ENCODE measurements at regions not wholly inside any gene's neighbourhood (a gene's known extent, or its start where the extent isn't known, plus 50 kb on each side); places are given as distances from the start of the nearest gene placed in this dataset.

DNA sequence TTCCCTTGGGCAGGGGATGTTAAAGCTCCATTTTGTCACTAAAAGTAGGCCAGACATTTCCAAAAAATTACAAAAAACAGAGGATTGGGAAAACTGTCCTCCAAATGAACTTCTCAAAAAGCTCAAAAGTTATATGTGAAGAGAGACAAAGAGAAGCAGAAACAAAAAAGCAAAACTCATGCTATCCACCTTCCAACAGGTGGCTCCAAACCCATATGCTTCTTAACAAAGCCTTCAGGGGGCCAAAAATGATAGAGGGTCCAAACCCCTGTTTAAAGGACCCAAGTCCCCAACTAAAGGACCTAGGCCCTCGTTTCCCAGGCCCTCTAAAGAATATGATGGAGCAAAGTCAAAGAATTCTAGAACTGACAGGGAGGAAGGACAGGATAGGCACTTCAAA lies 146.7 kb downstream of the AASDHPPT start:
- Histone ChIP-seq H3K27ac (no peak overlapping the region), H3K4me3 (no peak overlapping the region), H3K4me1 (ENCODE audit: control insufficient read depth in 1 of 2, low read depth in 2 of 2) (no peaks in the 10 kb centered on the region), H3K27me3 (replicated peaks; ENCODE audit: insufficient read depth) (no peaks in the 10 kb centered on the region), H3K36me3 (no peaks in the 10 kb centered on the region), H3K9me3 (peaks cover 7% of the 10 kb centered on the region)
- no peak for ATAC-seq (ENCODE audit: insufficient number of reproducible peaks, low FRiP score, low read depth)
- TF ChIP-seq, protein P1, sequence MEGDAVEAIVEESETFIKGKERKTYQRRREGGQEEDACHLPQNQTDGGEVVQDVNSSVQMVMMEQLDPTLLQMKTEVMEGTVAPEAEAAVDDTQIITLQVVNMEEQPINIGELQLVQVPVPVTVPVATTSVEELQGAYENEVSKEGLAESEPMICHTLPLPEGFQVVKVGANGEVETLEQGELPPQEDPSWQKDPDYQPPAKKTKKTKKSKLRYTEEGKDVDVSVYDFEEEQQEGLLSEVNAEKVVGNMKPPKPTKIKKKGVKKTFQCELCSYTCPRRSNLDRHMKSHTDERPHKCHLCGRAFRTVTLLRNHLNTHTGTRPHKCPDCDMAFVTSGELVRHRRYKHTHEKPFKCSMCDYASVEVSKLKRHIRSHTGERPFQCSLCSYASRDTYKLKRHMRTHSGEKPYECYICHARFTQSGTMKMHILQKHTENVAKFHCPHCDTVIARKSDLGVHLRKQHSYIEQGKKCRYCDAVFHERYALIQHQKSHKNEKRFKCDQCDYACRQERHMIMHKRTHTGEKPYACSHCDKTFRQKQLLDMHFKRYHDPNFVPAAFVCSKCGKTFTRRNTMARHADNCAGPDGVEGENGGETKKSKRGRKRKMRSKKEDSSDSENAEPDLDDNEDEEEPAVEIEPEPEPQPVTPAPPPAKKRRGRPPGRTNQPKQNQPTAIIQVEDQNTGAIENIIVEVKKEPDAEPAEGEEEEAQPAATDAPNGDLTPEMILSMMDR (IDR thresholded peaks at IDR 0.05): no peak
- DNase-seq (ENCODE audit: low spot score): no peak

DNA sequence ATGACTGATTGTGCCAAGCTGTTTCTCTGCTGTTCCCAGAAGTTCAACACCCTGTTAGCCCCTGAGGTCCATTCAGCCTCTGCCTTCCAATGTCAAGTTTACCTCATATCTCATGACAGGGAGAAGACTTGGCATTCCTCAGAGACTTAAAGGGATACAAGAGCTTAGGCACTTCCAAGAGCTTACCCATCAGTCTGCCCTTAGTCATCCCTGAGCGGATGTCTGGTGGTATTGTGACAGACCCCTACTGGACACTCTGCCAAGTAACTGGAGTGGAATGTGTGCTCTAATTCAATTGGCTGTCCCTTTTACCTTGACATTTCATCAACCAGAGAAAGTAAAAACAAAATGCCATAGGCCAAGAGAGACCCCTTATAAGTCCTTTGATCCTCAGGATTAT lies 151.5 kb downstream of the AASDHPPT start:
- Histone ChIP-seq H3K27ac (no peak overlapping the region), H3K36me3 (no peaks in the 10 kb centered on the region), H3K9me3 (no peaks in the 10 kb centered on the region), H3K27me3 (replicated peaks; ENCODE audit: insufficient read depth) (no peaks in the 10 kb centered on the region), H3K4me3 (no peak overlapping the region), H3K4me1 (ENCODE audit: control insufficient read depth in 1 of 2, low read depth in 2 of 2) (no peaks in the 10 kb centered on the region)
- no peak for DNase-seq (ENCODE audit: low spot score)
- no peak for ATAC-seq (ENCODE audit: insufficient number of reproducible peaks, low FRiP score, low read depth)
- TF ChIP-seq, protein P1 (IDR thresholded peaks at IDR 0.05): no peak

DNA sequence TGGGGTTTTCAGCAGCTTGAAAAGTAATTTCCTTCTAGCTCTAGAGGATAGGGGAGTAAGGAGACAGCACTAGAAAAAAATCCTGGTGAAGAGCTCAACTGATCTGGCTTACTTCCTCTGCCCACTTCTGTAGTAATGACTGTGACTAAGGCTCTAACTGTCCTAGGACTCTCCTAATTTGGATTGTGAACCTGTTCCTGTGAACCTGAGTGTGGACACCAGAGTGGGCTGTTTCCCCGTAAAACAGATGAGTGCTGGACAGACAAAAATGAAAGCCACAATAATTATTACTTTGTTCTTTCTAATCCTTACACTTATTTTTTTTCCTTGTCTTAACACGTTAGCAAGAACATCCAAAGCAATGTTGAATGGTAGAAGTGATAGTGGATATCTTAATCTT lies 154.1 kb downstream of the AASDHPPT start:
- Histone ChIP-seq H3K27me3 (replicated peaks; ENCODE audit: insufficient read depth) (no peaks in the 10 kb centered on the region), H3K4me1 (ENCODE audit: control insufficient read depth in 1 of 2, low read depth in 2 of 2) (no peaks in the 10 kb centered on the region), H3K27ac (no peak overlapping the region), H3K4me3 (no peak overlapping the region), H3K36me3 (no peaks in the 10 kb centered on the region), H3K9me3 (no peaks in the 10 kb centered on the region)
- no peak for ATAC-seq (ENCODE audit: insufficient number of reproducible peaks, low FRiP score, low read depth)
- DNase-seq (ENCODE audit: low spot score): no peak
- TF ChIP-seq, protein P1 (IDR thresholded peaks at IDR 0.05): no peak

DNA sequence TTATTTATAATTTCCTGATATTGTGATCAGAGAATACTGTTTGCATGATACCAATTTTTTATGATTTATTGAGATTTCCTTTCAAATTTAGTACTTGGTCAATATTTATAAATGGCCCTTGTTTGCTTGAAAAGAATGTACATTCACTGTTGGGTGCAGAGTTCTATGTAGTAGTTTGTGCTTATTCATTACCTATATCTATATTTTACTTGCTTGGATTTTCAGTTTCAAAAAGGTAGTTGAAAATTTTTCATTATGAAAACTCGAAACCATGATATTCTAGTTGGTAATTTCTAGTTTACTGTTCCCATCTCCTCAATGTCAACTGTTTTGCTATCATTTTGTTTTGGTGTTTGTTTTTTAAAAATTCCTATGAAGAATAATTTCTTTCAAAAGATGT lies 155.7 kb downstream of the AASDHPPT start:
- Histone ChIP-seq H3K27ac (no peak overlapping the region), H3K36me3 (no peaks in the 10 kb centered on the region), H3K4me3 (no peak overlapping the region), H3K9me3 (no peaks in the 10 kb centered on the region), H3K4me1 (ENCODE audit: control insufficient read depth in 1 of 2, low read depth in 2 of 2) (no peaks in the 10 kb centered on the region), H3K27me3 (replicated peaks; ENCODE audit: insufficient read depth) (no peaks in the 10 kb centered on the region)
- ATAC-seq (ENCODE audit: insufficient number of reproducible peaks, low FRiP score, low read depth): no peak
- no peak for DNase-seq (ENCODE audit: low spot score)
- TF ChIP-seq, protein P1 (IDR thresholded peaks at IDR 0.05): no peak

GRCh38 chr11:106234794-106235193 lies 157.3 kb downstream of the AASDHPPT start:
- ATAC-seq (ENCODE audit: insufficient number of reproducible peaks, low FRiP score, low read depth): no peak
- no peak for DNase-seq (ENCODE audit: low spot score)
- no peaks in the 10 kb centered on the region for H3K27me3 ChIP-seq (replicated peaks; ENCODE audit: insufficient read depth)
- no peaks in the 10 kb centered on the region for H3K36me3 ChIP-seq
- H3K9me3 ChIP-seq: no peaks in the 10 kb centered on the region
- H3K27ac ChIP-seq: no peak overlapping the region
- no peak overlapping the region for H3K4me3 ChIP-seq
- TF ChIP-seq, protein P1 (IDR thresholded peaks at IDR 0.05): no peak
- H3K4me1 ChIP-seq (ENCODE audit: control insufficient read depth in 1 of 2, low read depth in 2 of 2): no peaks in the 10 kb centered on the region
